Lower leg skin (tissue), 3 donors: ENCODE measurements at regions not wholly inside any gene's neighbourhood (a gene's known extent, or its start where the extent isn't known, plus 50 kb on each side); places are given as distances from the start of the nearest gene placed in this dataset.

ENCODE experiments used
- POLR2A ChIP-seq, 2 donors: fragments of 450-650 bp; IDR thresholded peaks; one replicate each; pipeline ENCODE4 v1.6.1; 2016 to 2017; ENCODE audit warnings: antibody characterized with exemption in 2 of 2, mild to moderate bottlenecking in 1 of 2, moderate library complexity in 1 of 2
- TF ChIP-seq, protein P1 (sequence below), 3 donors: fragments of 450-650 bp; IDR thresholded peaks; one replicate each; pipeline ENCODE4 v1.5.1; 2016; ENCODE audit warnings: antibody characterized with exemption in 3 of 3, mild to moderate bottlenecking in 3 of 3, moderate library complexity in 2 of 3

GRCh38 chr10:2933924-2934323 lies 133.4 kb upstream of the PFKP start:
- TF ChIP-seq, protein P1, sequence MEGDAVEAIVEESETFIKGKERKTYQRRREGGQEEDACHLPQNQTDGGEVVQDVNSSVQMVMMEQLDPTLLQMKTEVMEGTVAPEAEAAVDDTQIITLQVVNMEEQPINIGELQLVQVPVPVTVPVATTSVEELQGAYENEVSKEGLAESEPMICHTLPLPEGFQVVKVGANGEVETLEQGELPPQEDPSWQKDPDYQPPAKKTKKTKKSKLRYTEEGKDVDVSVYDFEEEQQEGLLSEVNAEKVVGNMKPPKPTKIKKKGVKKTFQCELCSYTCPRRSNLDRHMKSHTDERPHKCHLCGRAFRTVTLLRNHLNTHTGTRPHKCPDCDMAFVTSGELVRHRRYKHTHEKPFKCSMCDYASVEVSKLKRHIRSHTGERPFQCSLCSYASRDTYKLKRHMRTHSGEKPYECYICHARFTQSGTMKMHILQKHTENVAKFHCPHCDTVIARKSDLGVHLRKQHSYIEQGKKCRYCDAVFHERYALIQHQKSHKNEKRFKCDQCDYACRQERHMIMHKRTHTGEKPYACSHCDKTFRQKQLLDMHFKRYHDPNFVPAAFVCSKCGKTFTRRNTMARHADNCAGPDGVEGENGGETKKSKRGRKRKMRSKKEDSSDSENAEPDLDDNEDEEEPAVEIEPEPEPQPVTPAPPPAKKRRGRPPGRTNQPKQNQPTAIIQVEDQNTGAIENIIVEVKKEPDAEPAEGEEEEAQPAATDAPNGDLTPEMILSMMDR (IDR thresholded peaks at IDR 0.05), result no peak
- no peak for TF ChIP-seq POLR2A (IDR thresholded peaks at IDR 0.05)
